PFSK-1 (cell line): ENCODE measurements at regions not wholly inside any gene's neighbourhood (a gene's known extent, or its start where the extent isn't known, plus 50 kb on each side); places are given as distances from the start of the nearest gene placed in this dataset.

Source experiments
- POLR2AphosphoS5 ChIP-seq: IDR thresholded peaks from 2 replicates; pipeline ENCODE4 v1.6.1; 2012; ENCODE audit warnings: low read depth, mild to moderate bottlenecking, control low read depth, low read length, moderate library complexity
- SIN3A ChIP-seq: IDR thresholded peaks from 2 replicates; pipeline ENCODE4 v1.6.1; 2012; ENCODE audit warnings: mild to moderate bottlenecking, low read length, moderate library complexity, borderline replicate concordance; ENCODE audit not compliant: insufficient read depth
- TAF1 ChIP-seq: IDR thresholded peaks from 2 replicates; pipeline ENCODE4 v1.6.1; 2012; ENCODE audit warnings: low read length, control low read depth, borderline replicate concordance; ENCODE audit not compliant: insufficient read depth
- TF ChIP-seq, protein P1 (sequence below), 2 experiments: IDR thresholded peaks; 2 replicates each; pipeline versions ENCODE4 v1.6.1 to v1.8.0; 2011 to 2012; ENCODE audit warnings: low read depth in 2 of 2, low read length in 2 of 2, control low read depth in 1 of 2, inconsistent platforms in 1 of 2, mild to moderate bottlenecking in 1 of 2, moderate library complexity in 1 of 2; ENCODE audit not compliant: insufficient read depth in 1 of 2

DNA sequence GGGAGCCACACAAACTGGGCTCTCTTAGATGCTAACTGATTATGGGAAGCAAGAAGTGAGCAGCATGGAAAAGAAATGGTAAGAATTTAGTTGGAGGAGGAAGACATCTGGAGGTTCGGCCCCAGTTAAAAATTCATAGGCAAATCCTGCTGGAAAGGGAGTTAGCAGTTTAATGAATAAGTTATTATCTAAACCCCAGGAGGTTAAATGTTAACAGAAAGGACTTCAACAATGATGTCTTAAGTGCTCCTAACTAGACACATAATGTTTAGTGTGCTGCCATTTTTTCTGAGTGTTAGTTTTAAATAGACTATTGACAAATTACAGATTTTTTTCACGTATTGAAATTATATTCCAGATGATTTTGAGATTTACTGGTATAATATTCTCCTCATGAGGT lies 1265.3 kb upstream of the ADGRL2 start:
- TF ChIP-seq POLR2AphosphoS5 (no peak), SIN3A (no peak), TAF1 (no peak)
- TF ChIP-seq, protein P1, sequence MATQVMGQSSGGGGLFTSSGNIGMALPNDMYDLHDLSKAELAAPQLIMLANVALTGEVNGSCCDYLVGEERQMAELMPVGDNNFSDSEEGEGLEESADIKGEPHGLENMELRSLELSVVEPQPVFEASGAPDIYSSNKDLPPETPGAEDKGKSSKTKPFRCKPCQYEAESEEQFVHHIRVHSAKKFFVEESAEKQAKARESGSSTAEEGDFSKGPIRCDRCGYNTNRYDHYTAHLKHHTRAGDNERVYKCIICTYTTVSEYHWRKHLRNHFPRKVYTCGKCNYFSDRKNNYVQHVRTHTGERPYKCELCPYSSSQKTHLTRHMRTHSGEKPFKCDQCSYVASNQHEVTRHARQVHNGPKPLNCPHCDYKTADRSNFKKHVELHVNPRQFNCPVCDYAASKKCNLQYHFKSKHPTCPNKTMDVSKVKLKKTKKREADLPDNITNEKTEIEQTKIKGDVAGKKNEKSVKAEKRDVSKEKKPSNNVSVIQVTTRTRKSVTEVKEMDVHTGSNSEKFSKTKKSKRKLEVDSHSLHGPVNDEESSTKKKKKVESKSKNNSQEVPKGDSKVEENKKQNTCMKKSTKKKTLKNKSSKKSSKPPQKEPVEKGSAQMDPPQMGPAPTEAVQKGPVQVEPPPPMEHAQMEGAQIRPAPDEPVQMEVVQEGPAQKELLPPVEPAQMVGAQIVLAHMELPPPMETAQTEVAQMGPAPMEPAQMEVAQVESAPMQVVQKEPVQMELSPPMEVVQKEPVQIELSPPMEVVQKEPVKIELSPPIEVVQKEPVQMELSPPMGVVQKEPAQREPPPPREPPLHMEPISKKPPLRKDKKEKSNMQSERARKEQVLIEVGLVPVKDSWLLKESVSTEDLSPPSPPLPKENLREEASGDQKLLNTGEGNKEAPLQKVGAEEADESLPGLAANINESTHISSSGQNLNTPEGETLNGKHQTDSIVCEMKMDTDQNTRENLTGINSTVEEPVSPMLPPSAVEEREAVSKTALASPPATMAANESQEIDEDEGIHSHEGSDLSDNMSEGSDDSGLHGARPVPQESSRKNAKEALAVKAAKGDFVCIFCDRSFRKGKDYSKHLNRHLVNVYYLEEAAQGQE (IDR thresholded peaks at IDR 0.05; ENCODE audit: insufficient read depth in 1 of 2, low read depth in 2 of 2, low read length in 2 of 2), result no peak
